22Rv1 (cell line): ENCODE measurements at regions not wholly inside any gene's neighbourhood (a gene's known extent, or its start where the extent isn't known, plus 50 kb on each side); places are given as distances from the start of the nearest gene placed in this dataset.

ENCODE experiments used
- ZFX ChIP-seq: fragments of 450-650 bp; IDR thresholded peaks from 2 replicates; pipeline ENCODE4 v1.6.1; 2017; ENCODE audit warnings: antibody characterized with exemption, borderline replicate concordance
- TF ChIP-seq, protein P1 (sequence below): fragments of 450-650 bp; IDR thresholded peaks from 2 replicates; pipeline ENCODE4 v1.5.1; 2017; ENCODE audit warnings: mild to moderate bottlenecking

DNA sequence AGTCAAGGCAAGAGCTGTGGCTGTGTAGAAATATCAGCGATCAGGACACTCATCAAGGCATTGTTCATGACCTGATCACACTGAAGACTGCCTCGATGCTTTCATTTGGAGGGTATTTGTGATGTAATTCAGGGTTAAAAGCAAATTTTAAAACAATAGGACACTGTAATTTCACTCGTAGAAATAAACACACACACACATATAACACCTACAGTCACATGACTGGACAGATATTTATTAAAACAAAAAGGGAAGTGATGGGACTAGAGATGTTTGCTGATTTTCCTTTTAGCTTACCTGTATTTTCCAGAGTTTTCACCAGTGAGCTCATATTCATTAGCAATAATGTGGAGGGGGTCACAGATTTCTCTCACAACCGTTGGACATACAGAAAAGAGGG is 51.1 kb upstream of the KDR start:
- TF ChIP-seq, protein P1, sequence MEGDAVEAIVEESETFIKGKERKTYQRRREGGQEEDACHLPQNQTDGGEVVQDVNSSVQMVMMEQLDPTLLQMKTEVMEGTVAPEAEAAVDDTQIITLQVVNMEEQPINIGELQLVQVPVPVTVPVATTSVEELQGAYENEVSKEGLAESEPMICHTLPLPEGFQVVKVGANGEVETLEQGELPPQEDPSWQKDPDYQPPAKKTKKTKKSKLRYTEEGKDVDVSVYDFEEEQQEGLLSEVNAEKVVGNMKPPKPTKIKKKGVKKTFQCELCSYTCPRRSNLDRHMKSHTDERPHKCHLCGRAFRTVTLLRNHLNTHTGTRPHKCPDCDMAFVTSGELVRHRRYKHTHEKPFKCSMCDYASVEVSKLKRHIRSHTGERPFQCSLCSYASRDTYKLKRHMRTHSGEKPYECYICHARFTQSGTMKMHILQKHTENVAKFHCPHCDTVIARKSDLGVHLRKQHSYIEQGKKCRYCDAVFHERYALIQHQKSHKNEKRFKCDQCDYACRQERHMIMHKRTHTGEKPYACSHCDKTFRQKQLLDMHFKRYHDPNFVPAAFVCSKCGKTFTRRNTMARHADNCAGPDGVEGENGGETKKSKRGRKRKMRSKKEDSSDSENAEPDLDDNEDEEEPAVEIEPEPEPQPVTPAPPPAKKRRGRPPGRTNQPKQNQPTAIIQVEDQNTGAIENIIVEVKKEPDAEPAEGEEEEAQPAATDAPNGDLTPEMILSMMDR: no peak
- TF ChIP-seq ZFX: no peak
